Left lung (tissue), 4 donors: ENCODE measurements at regions not wholly inside any gene's neighbourhood (a gene's known extent, or its start where the extent isn't known, plus 50 kb on each side); places are given as distances from the start of the nearest gene placed in this dataset.

ENCODE experiments used
- ATAC-seq: fragments of 200-7000 bp; cut with Tn5 transposase; one replicate; pipeline ENCODE4 v1.9.1; 2020; ENCODE audit warnings: moderate library complexity
- DNase-seq, 4 donors: peaks; one replicate each; pipeline ENCODE4 v3.0.0-alpha.2; 2013 to 2020
- H3K27ac ChIP-seq, 2 donors: fragments of 200-600 bp; sonication (generic) in 1 of 2; one replicate each; pipeline versions ENCODE4 v1.5.0 to v1.8.0; 2020 to 2021
- H3K27me3 ChIP-seq, 2 donors: fragments of 200-600 bp; sonication (generic) in 1 of 2; one replicate each; pipeline versions ENCODE4 v1.5.0 to v1.8.0; 2020 to 2021
- H3K36me3 ChIP-seq, 2 donors: fragments of 200-600 bp; sonication (generic) in 1 of 2; one replicate each; pipeline versions ENCODE4 v1.5.0 to v1.8.0; 2020 to 2021
- H3K4me1 ChIP-seq, 2 donors: fragments of 200-600 bp; one replicate each; pipeline ENCODE4 v1.8.0; 2021
- H3K4me3 ChIP-seq, 2 donors: fragments of 200-600 bp; sonication (generic) in 1 of 2; one replicate each; pipeline versions ENCODE4 v1.5.0 to v1.8.0; 2020 to 2021; ENCODE audit warnings: mild to moderate bottlenecking in 1 of 2
- H3K9me3 ChIP-seq, 2 donors: fragments of 200-600 bp; sonication (generic) in 1 of 2; one replicate each; pipeline versions ENCODE4 v1.5.0 to v1.8.0; 2020 to 2021
- intact Hi-C, 2 donors: fragments of 100-400 bp; cut with DNase I; formaldehyde crosslinking; loops; one replicate each; pipeline versions ENCODE4 v1.11.2 to v1.14.2; 2022
- TF ChIP-seq, protein P1 (sequence below), 2 donors: fragments of 200-600 bp; sonication (generic) in 1 of 2; IDR thresholded peaks; one replicate each; pipeline versions ENCODE4 v1.5.0 to v1.8.0; 2021; ENCODE audit warnings: antibody characterized with exemption in 2 of 2
- donor health status: DM: no; HTN: yes; CAD: no.
- donor health status: DM: no; HTN: no; CAD: no.

DNA sequence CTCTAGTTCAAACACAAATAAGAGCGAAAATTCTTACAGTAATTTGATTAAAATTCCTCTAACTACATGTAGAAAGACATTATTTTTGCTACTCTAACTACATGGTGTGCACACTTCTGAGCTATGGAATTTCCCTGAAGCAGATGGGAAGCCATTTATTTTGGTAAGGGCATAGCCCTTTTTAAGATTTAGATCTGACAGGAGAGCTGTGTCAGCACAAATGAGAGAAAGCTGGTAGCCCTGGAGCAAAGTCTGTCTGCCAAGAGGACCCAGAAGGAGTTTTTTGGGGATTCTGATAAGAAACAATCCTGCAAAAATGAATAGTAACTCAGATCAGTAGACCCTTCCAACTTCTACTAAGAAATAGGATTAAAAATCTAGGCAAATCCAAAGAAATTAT is 595.9 kb upstream of the MEF2C start:
- H3K27ac ChIP-seq = no peak overlapping the region
- intact Hi-C loops = no loop called here
- H3K36me3 ChIP-seq = no peaks in the 10 kb centered on the region
- no peak for ATAC-seq
- no peak for DNase-seq
- H3K4me1 ChIP-seq = no peaks in the 10 kb centered on the region
- TF ChIP-seq, protein P1, sequence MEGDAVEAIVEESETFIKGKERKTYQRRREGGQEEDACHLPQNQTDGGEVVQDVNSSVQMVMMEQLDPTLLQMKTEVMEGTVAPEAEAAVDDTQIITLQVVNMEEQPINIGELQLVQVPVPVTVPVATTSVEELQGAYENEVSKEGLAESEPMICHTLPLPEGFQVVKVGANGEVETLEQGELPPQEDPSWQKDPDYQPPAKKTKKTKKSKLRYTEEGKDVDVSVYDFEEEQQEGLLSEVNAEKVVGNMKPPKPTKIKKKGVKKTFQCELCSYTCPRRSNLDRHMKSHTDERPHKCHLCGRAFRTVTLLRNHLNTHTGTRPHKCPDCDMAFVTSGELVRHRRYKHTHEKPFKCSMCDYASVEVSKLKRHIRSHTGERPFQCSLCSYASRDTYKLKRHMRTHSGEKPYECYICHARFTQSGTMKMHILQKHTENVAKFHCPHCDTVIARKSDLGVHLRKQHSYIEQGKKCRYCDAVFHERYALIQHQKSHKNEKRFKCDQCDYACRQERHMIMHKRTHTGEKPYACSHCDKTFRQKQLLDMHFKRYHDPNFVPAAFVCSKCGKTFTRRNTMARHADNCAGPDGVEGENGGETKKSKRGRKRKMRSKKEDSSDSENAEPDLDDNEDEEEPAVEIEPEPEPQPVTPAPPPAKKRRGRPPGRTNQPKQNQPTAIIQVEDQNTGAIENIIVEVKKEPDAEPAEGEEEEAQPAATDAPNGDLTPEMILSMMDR (IDR thresholded peaks at IDR 0.05) = no peak
- no peaks in the 10 kb centered on the region for H3K27me3 ChIP-seq
- H3K4me3 ChIP-seq = no peak overlapping the region
- no peaks in the 10 kb centered on the region for H3K9me3 ChIP-seq

DNA sequence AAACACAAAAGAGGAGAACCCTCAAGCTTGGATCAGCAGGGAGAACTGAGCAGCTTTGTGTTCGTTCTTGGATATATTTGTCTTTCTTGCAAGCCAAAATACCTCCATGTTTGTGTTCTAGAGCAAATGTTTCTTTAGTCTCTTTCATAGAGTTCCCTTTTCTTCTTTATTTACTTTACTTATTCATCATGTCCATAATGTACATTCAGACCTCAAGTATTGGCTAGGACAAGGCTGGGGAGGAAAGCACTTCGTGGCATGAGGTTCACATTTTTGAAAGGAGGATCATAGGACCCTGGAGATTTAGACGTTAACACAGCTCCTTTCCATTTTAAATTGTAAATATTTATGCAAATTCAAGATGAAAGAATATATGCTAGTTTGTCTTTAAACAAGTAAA is 590.2 kb upstream of the MEF2C start:
- ATAC-seq = no peak
- H3K27ac ChIP-seq = no peak overlapping the region
- intact Hi-C loops = no loop called here
- no peak for DNase-seq
- H3K4me1 ChIP-seq = peaks cover 0 to 5% of the 10 kb centered on the region in 2 donors
- H3K27me3 ChIP-seq = no peaks in the 10 kb centered on the region
- H3K4me3 ChIP-seq = no peak overlapping the region
- TF ChIP-seq, protein P1 (IDR thresholded peaks at IDR 0.05) = no peak
- no peaks in the 10 kb centered on the region for H3K9me3 ChIP-seq
- H3K36me3 ChIP-seq = no peaks in the 10 kb centered on the region

DNA sequence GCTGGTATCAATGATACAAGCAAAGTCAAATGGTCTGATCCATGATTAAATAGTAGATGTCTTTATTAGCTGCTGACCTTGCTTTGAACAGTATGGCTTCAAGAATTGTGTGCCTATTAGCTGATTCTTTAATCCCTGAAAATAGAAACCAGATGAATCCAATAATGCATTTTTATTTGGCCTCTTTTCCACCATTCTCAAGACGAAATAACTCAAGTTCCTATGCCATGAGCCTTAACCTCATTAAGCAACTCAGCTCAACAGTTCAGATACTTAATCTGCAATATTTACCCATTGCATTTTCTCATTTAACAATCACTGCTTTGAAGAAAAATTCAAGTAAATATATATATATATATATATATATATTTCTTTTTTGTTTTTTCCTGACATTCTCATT is 588.6 kb upstream of the MEF2C start:
- Histone ChIP-seq H3K27ac (no peak overlapping the region), H3K36me3 (no peaks in the 10 kb centered on the region), H3K4me3 (no peak overlapping the region), H3K27me3 (no peaks in the 10 kb centered on the region), H3K4me1 (peaks cover 0 to 5% of the 10 kb centered on the region in 2 donors), H3K9me3 (no peaks in the 10 kb centered on the region)
- no peak for ATAC-seq
- TF ChIP-seq, protein P1 (IDR thresholded peaks at IDR 0.05) = no peak
- intact Hi-C loops = no loop called here
- no peak for DNase-seq

DNA sequence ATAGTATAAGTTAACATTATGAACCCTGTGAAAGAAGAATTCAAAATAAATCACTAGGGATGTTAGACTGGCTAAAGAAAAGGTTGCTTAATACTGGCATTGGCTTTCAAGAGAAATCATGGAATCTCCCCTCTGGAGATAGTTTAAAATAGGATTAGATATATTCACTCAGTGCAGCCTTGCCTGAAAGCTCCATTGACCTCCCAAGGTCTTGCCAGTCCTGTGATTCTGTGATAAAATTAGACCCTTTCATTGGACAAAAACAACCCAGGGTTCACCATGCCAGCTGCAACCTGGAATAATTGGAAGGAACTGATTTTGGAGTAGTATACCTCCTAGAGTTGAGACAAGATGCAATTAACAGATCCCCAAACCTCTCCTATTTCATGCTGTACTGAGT is 588.1 kb upstream of the MEF2C start:
- intact Hi-C loops = no loop called here
- DNase-seq = no peak
- no peaks in the 10 kb centered on the region for H3K27me3 ChIP-seq
- TF ChIP-seq, protein P1 (IDR thresholded peaks at IDR 0.05) = no peak
- H3K4me1 ChIP-seq = peaks cover 0 to 5% of the 10 kb centered on the region in 2 donors
- H3K36me3 ChIP-seq = no peaks in the 10 kb centered on the region
- H3K9me3 ChIP-seq = no peaks in the 10 kb centered on the region
- H3K4me3 ChIP-seq = no peak overlapping the region
- no peak overlapping the region for H3K27ac ChIP-seq
- no peak for ATAC-seq

DNA sequence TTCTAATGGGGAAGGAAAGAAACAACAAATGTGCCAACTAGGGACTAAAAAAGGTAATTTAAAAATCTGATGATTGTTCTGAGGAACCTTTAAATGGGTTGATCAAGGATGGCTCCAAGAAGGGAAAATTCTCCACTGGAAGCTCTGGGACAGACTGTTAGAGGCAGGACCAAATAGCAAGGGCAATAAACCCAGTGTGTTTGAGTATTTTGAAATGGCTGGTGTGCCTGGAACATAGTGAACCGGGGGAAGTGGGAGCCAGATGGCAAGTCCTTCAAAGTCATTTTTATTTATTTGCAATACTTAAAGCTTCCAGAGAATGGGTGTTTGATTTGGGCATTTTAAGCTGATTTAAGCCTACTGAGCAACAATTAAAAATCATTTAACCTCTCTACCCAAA is 587.7 kb upstream of the MEF2C start:
- Histone ChIP-seq H3K27me3 (no peaks in the 10 kb centered on the region), H3K4me3 (no peak overlapping the region), H3K9me3 (no peaks in the 10 kb centered on the region), H3K36me3 (no peaks in the 10 kb centered on the region), H3K4me1 (peaks cover 0 to 5% of the 10 kb centered on the region in 2 donors), H3K27ac (no peak overlapping the region)
- intact Hi-C loops = no loop called here
- DNase-seq (no peak), ATAC-seq (no peak)
- TF ChIP-seq, protein P1 (IDR thresholded peaks at IDR 0.05) = no peak
